HepG2 (cell line): ENCODE measurements at regions not wholly inside any gene's neighbourhood (a gene's known extent, or its start where the extent isn't known, plus 50 kb on each side); places are given as distances from the start of the nearest gene placed in this dataset.

ENCODE experiments used
- ATAC-seq: fragments of 200-7000 bp; cut with Tn5 transposase; 3 replicates; pipeline ENCODE4 v1.9.1; 2020; ENCODE audit warnings: mild to moderate bottlenecking, moderate library complexity
- BruUV-seq: library from RNA; stranded (reverse); fragments of 400-500 nt; replicated peaks from 2 replicates; lab custom pipeline; 2021; lab: Mats Ljungman, UMichigan
- CTCF ChIA-PET: fragments of 300-600 bp; formaldehyde crosslinking; extraction: SDS; loops from one replicate; lab custom pipeline; 2021; ENCODE audit warnings: low total read pairs, inconsistent platforms, low intra/inter-chr PET ratio; lab: Yijun Ruan, JAX
- POLR2A ChIA-PET: fragments of 350-600 bp; sonication (Branson Sonifier 250); formaldehyde crosslinking; loops from one replicate; lab custom pipeline; 2020; ENCODE audit warnings: antibody characterized with exemption, inconsistent platforms; lab: Yijun Ruan, JAX
- DNase-seq: peaks from one replicate; pipeline ENCODE4 v3.0.0-alpha.2; 2015; ENCODE audit warnings: low spot score
- FAIRE-seq: peaks from 3 replicates; lab custom pipeline; 2011; peaks lifted over from hg19 to GRCh38; lab: Jason Lieb, UNC
- H2AFZ ChIP-seq: one replicate; pipeline ENCODE4 v1.6.1; 2011; ENCODE audit warnings: low read length, inconsistent platforms
- H3K27ac ChIP-seq: fragments of 300-600 bp; 3 replicates; pipeline ENCODE4 v1.8.0; 2011; ENCODE audit warnings: mixed run types, mild to moderate bottlenecking, mixed read lengths, low read length, inconsistent platforms; ENCODE audit not compliant: insufficient read depth; ENCODE audit errors: extremely low read length
- H3K27me3 ChIP-seq, 2 experiments: fragments of 200-600 bp in 1 of 2; 2 replicates in 1 of 2; 3 replicates in 1 of 2; pipeline versions ENCODE4 v1.6.0 to v1.8.0; 2011; ENCODE audit warnings: low read length in 2 of 2, mild to moderate bottlenecking in 2 of 2, moderate library complexity in 2 of 2, inconsistent platforms in 1 of 2; ENCODE audit not compliant: insufficient read depth in 2 of 2, control insufficient read depth in 1 of 2
- H3K36me3 ChIP-seq, 2 experiments: fragments of 200-600 bp in 1 of 2; replicated peaks in 1 of 2; 2 replicates in 1 of 2; 3 replicates in 1 of 2; pipeline versions ENCODE4 v1.5.1 to v1.8.0; 2011; ENCODE audit warnings: low read length in 2 of 2, inconsistent platforms in 1 of 2; ENCODE audit not compliant: insufficient read depth in 2 of 2, control insufficient read depth in 1 of 2
- H3K4me1 ChIP-seq: 2 replicates; pipeline ENCODE4 v1.5.1; 2012; ENCODE audit warnings: low read length, inconsistent platforms; ENCODE audit not compliant: insufficient read depth
- H3K4me2 ChIP-seq: 2 replicates; pipeline ENCODE4 v1.6.0; 2011; ENCODE audit warnings: low read depth, low read length, inconsistent platforms
- H3K4me3 ChIP-seq, 3 experiments: fragments of 200-600 bp in 1 of 3; sonication (generic), shearing (Covaris generic) in 1 of 3; replicated peaks in 1 of 3; 2 replicates each; pipeline ENCODE4 v1.5.1; 2011 to 2016; ENCODE audit warnings: low read length in 3 of 3, inconsistent platforms in 2 of 3, low read depth in 2 of 3, mild to moderate bottlenecking in 2 of 3, control low read depth in 1 of 3, mixed read lengths in 1 of 3; ENCODE audit not compliant: insufficient read depth in 1 of 3
- H3K79me2 ChIP-seq: one replicate; pipeline ENCODE4 v1.6.1; 2011; ENCODE audit warnings: low read length, inconsistent platforms; ENCODE audit not compliant: insufficient read depth
- H3K9ac ChIP-seq: 2 replicates; pipeline ENCODE4 v1.6.0; 2011; ENCODE audit warnings: mild to moderate bottlenecking, low read depth, low read length, inconsistent platforms; ENCODE audit not compliant: insufficient read depth
- H3K9me3 ChIP-seq: 2 replicates; pipeline ENCODE4 v1.5.1; 2012; ENCODE audit warnings: mild to moderate bottlenecking, low read length
- H4K20me1 ChIP-seq: 2 replicates; pipeline ENCODE4 v1.6.0; 2011; ENCODE audit warnings: inconsistent platforms, mild to moderate bottlenecking, low read length, moderate library complexity; ENCODE audit not compliant: insufficient read depth
- MATR3 ChIP-seq: sonication (generic); formaldehyde crosslinking; IDR thresholded peaks from 2 replicates; pipeline ENCODE4 v1.4.0; 2020; ENCODE audit warnings: missing genetic modification reagents
- PLRG1 ChIP-seq: fragments of 450-650 bp; conservative IDR thresholded peaks from 2 replicates; pipeline ENCODE4 v1.6.1; 2016
- POLR2A ChIP-seq, 2 experiments: IDR thresholded peaks; 2 replicates each; pipeline ENCODE4 v1.6.1; 2011; ENCODE audit warnings: low read depth in 2 of 2, low read length in 2 of 2, mild to moderate bottlenecking in 1 of 2, moderate library complexity in 1 of 2; ENCODE audit not compliant: insufficient read depth in 1 of 2
- ZNF317 ChIP-seq: sonication (generic); formaldehyde crosslinking; IDR thresholded peaks from 2 replicates; pipeline ENCODE4 v1.5.0; 2020; ENCODE audit warnings: mild to moderate bottlenecking, missing genetic modification reagents
- ZNF790 ChIP-seq: sonication (generic); formaldehyde crosslinking; IDR thresholded peaks from 2 replicates; pipeline ENCODE4 v1.8.0; 2022; ENCODE audit warnings: missing genetic modification reagents, mild to moderate bottlenecking, borderline replicate concordance
- WGBS: methylation state at CpG from one replicate; pipeline ENCODE4 v1.1.6; 2017; ENCODE audit warnings: low lambda C conversion rate; 5-methylcytosine and 5-hydroxymethylcytosine counted together
- in situ Hi-C: cut with HindIII; loops from 2 replicates; pipeline ENCODE4 v1.10.0; 2017; ENCODE audit warnings: low pct_unique_long_range_greater_than_20kb; ENCODE audit not compliant: extremely low pct_ligation_motif_present
- intact Hi-C: fragments of 100-400 bp; cut with micrococcal nuclease; formaldehyde crosslinking; loops from one replicate; pipeline ENCODE4 v1.10.0; 2022; ENCODE audit not compliant: unreplicated experiment
- TF ChIP-seq, protein P1 (sequence below): fragments of 450-650 bp; IDR thresholded peaks from 2 replicates; pipeline ENCODE4 v1.6.1; 2017; ENCODE audit warnings: mild to moderate bottlenecking
- TF ChIP-seq, protein P2 (sequence below): sonication (generic); formaldehyde crosslinking; conservative IDR thresholded peaks from 2 replicates; pipeline ENCODE4 v1.4.0; 2020; ENCODE audit warnings: missing genetic modification reagents
- TF ChIP-seq, protein P3 (sequence below): sonication (generic); formaldehyde crosslinking; IDR thresholded peaks from 2 replicates; pipeline ENCODE4 v1.4.0; 2020; ENCODE audit warnings: missing genetic modification reagents, mild to moderate bottlenecking, borderline replicate concordance
- TF ChIP-seq, protein P4 (sequence below): IDR thresholded peaks from 2 replicates; pipeline ENCODE4 v1.6.1; 2016; ENCODE audit warnings: missing biosample characterization, missing genetic modification reagents, low read depth

DNA sequence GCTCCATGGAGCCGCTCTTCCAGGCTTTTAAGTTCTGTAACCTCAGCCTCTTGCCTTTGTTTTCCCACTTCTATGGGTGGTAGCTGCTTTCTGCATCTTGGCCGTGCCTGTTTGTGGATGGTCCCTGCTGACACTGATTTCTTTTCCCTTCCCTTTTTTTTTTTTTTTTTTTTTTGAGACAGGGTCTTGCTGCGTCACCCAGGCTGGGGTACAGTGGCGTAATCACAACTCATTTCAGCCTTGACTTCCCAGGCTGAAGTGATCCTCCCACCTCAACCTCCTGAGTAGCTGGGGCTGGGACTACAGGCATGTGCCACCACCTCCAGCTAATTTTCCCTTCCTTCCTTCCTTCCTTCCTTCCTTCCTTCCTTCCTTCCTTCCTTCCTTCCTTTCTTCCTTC, 57.7 kb upstream of the EP300 start:
- CTCF ChIA-PET = no interaction called here
- BruUV-seq = no TSS peak
- no peak overlapping the region for H3K27ac ChIP-seq
- no peaks in the 10 kb centered on the region for H4K20me1 ChIP-seq
- no peaks in the 10 kb centered on the region for H3K4me1 ChIP-seq
- H3K27me3 ChIP-seq = no peaks in the 10 kb centered on the region
- ATAC-seq (no peak), DNase-seq (no peak), FAIRE-seq (no peak)
- H3K79me2 ChIP-seq = no peaks in the 10 kb centered on the region
- H3K4me3 ChIP-seq = no peak overlapping the region
- in situ Hi-C loops = no loop called here
- intact Hi-C loops = no loop called here
- H3K4me2 ChIP-seq = no peak overlapping the region
- POLR2A ChIA-PET = interaction anchor here (1.1 kb wide), 1 partner anchor 12 kb away, joined by 7 read pairs; no protein-coding TSS in a partner anchor
- H3K9me3 ChIP-seq = no peaks in the 10 kb centered on the region
- H2AFZ ChIP-seq = no peak overlapping the region
- no peaks in the 10 kb centered on the region for H3K36me3 ChIP-seq
- TF ChIP-seq, protein P1, sequence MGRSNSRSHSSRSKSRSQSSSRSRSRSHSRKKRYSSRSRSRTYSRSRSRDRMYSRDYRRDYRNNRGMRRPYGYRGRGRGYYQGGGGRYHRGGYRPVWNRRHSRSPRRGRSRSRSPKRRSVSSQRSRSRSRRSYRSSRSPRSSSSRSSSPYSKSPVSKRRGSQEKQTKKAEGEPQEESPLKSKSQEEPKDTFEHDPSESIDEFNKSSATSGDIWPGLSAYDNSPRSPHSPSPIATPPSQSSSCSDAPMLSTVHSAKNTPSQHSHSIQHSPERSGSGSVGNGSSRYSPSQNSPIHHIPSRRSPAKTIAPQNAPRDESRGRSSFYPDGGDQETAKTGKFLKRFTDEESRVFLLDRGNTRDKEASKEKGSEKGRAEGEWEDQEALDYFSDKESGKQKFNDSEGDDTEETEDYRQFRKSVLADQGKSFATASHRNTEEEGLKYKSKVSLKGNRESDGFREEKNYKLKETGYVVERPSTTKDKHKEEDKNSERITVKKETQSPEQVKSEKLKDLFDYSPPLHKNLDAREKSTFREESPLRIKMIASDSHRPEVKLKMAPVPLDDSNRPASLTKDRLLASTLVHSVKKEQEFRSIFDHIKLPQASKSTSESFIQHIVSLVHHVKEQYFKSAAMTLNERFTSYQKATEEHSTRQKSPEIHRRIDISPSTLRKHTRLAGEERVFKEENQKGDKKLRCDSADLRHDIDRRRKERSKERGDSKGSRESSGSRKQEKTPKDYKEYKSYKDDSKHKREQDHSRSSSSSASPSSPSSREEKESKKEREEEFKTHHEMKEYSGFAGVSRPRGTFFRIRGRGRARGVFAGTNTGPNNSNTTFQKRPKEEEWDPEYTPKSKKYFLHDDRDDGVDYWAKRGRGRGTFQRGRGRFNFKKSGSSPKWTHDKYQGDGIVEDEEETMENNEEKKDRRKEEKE = no peak
- no peak for TF ChIP-seq ZNF317 (CRISPR knock-in tag)
- no peak for TF ChIP-seq POLR2A (IDR thresholded peaks at IDR 0.05; ENCODE audit: insufficient read depth in 1 of 2, low read depth in 2 of 2, low read length in 2 of 2)
- TF ChIP-seq ZNF790 = no peak
- TF ChIP-seq MATR3 (CRISPR knock-in tag) = no peak
- TF ChIP-seq, protein P2, sequence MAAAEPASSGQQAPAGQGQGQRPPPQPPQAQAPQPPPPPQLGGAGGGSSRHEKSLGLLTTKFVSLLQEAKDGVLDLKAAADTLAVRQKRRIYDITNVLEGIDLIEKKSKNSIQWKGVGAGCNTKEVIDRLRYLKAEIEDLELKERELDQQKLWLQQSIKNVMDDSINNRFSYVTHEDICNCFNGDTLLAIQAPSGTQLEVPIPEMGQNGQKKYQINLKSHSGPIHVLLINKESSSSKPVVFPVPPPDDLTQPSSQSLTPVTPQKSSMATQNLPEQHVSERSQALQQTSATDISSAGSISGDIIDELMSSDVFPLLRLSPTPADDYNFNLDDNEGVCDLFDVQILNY (CRISPR knock-in tag) = no peak
- TF ChIP-seq, protein P3, sequence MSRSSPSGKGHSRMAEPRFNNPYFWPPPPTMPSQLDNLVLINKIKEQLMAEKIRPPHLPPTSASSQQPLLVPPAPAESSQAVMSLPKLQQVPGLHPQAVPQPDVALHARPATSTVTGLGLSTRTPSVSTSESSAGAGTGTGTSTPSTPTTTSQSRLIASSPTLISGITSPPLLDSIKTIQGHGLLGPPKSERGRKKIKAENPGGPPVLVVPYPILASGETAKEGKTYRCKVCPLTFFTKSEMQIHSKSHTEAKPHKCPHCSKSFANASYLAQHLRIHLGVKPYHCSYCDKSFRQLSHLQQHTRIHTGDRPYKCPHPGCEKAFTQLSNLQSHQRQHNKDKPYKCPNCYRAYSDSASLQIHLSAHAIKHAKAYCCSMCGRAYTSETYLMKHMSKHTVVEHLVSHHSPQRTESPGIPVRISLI (CRISPR knock-in tag) = no peak
- no peak for TF ChIP-seq PLRG1
- TF ChIP-seq, protein P4, sequence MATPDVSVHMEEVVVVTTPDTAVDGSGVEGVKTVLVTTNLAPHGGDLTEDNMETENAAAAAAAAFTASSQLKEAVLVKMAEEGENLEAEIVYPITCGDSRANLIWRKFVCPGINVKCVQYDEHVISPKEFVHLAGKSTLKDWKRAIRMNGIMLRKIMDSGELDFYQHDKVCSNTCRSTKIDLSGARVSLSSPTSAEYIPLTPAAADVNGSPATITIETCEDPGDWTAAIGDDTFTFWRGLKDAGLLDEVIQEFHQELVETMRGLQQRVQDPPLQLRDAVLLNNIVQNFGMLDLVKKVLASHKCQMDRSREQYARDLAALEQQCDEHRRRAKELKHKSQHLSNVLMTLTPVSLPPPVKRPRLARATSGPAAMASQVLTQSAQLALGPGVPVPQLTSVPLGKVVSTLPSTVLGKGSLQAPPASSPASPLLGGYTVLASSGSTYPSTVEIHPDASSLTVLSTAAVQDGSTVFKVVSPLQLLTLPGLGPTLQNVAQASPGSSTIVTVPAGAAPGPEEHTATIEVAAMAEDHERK (CRISPR knock-in tag) = no peak
- H3K9ac ChIP-seq = no peak overlapping the region
- WGBS = 53% methylated on average over 4 of the region's 4 CpGs
